OCI-LY7 (cell line): ENCODE measurements at regions not wholly inside any gene's neighbourhood (a gene's known extent, or its start where the extent isn't known, plus 50 kb on each side); places are given as distances from the start of the nearest gene placed in this dataset.
"Not testable (repeated sequence)": the region's sequence is repeated elsewhere in the genome, so short reads cannot be mapped to it uniquely, and the experiment has no call there.

Experiments used
- BruUV-seq: library from RNA; stranded (reverse); fragments of 400-500 nt; replicated peaks from 2 replicates; lab custom pipeline; 2021; lab: Mats Ljungman, UMichigan
- CTCF ChIA-PET: fragments of 300-600 bp; sonication (Branson Sonifier 250); formaldehyde crosslinking; loops from one replicate; lab custom pipeline; 2022; ENCODE audit warnings: antibody characterized with exemption; ENCODE audit not compliant: unreplicated experiment; lab: Charles Lee
- POLR2A ChIA-PET: fragments of 300-600 bp; sonication (Branson Sonifier 250); formaldehyde crosslinking; loops from one replicate; lab custom pipeline; 2022; ENCODE audit warnings: antibody characterized with exemption; lab: Charles Lee
- DNase-seq: peaks from one replicate; pipeline ENCODE4 v3.0.0-alpha.2; 2015; ENCODE audit warnings: low spot score
- H2AFZ ChIP-seq: fragments of 200-600 bp; sonication (generic), shearing (Covaris generic); 2 replicates; pipeline ENCODE4 v1.6.1; 2014; ENCODE audit warnings: mild to moderate bottlenecking, antibody characterized with exemption, low read length, moderate library complexity
- H3K27ac ChIP-seq: fragments of 200-600 bp; sonication (generic); 2 replicates; pipeline ENCODE4 v1.5.1; 2014; ENCODE audit warnings: mixed run types, low read depth, mild to moderate bottlenecking, moderate library complexity, low read length, inconsistent platforms; ENCODE audit not compliant: poor library complexity, severe bottlenecking
- H3K36me3 ChIP-seq: fragments of 200-600 bp; sonication (generic); 2 replicates; pipeline ENCODE4 v1.6.1; 2014; ENCODE audit warnings: mild to moderate bottlenecking, antibody characterized with exemption, low read length, moderate library complexity, mixed read lengths; ENCODE audit not compliant: insufficient read depth
- H3K4me1 ChIP-seq: fragments of 200-600 bp; sonication (generic); 2 replicates; pipeline ENCODE4 v1.5.1; 2014; ENCODE audit warnings: mild to moderate bottlenecking, low read length; ENCODE audit not compliant: insufficient read depth, poor library complexity, severe bottlenecking
- H3K4me2 ChIP-seq: fragments of 200-600 bp; sonication (generic); 2 replicates; pipeline ENCODE4 v1.6.1; 2014; ENCODE audit warnings: mild to moderate bottlenecking, low read length
- H3K4me3 ChIP-seq: fragments of 200-600 bp; sonication (generic); 2 replicates; pipeline ENCODE4 v1.5.1; 2014; ENCODE audit warnings: mild to moderate bottlenecking, low read depth, low read length; ENCODE audit not compliant: poor library complexity, severe bottlenecking
- H3K79me2 ChIP-seq: fragments of 200-600 bp; sonication (generic); 2 replicates; pipeline ENCODE4 v1.6.1; 2016; ENCODE audit warnings: low read depth, mild to moderate bottlenecking, low read length, moderate library complexity, mixed read lengths; ENCODE audit not compliant: insufficient read depth
- H3K9me2 ChIP-seq: fragments of 200-600 bp; sonication (generic); 2 replicates; pipeline ENCODE4 v1.6.1; 2016; ENCODE audit warnings: mild to moderate bottlenecking, low read length, mixed read lengths; ENCODE audit not compliant: insufficient read depth
- H3K9me3 ChIP-seq: fragments of 200-600 bp; sonication (generic); 2 replicates; pipeline ENCODE4 v1.6.1; 2014; ENCODE audit warnings: mild to moderate bottlenecking, mixed run types, low read length, mixed read lengths
- H4K20me1 ChIP-seq: fragments of 200-600 bp; sonication (generic); 2 replicates; pipeline ENCODE4 v1.6.1; 2014; ENCODE audit warnings: mild to moderate bottlenecking, antibody characterized with exemption, low read length, moderate library complexity, mixed read lengths; ENCODE audit not compliant: insufficient read depth
- CTCF ChIP-seq: fragments of 200-600 bp; sonication (generic); conservative IDR thresholded peaks from 2 replicates; pipeline ENCODE4 v1.5.1; 2014; ENCODE audit warnings: mild to moderate bottlenecking, antibody characterized with exemption, low read length, moderate library complexity, mixed read lengths
- EZH2phosphoT487 ChIP-seq: fragments of 200-600 bp; sonication (generic); IDR thresholded peaks from 2 replicates; pipeline ENCODE4 v1.6.1; 2018; ENCODE audit warnings: low read depth, borderline replicate concordance, mild to moderate bottlenecking, mixed run types, antibody characterized with exemption, low read length, moderate library complexity, mixed read lengths
- intact Hi-C: fragments of 100-400 bp; cut with micrococcal nuclease; formaldehyde crosslinking; loops from one replicate; pipeline ENCODE4 v1.10.0; 2022; ENCODE audit not compliant: unreplicated experiment

- Histone ChIP-seq H4K20me1 (no peaks in the 10 kb centered on the region), H3K9me2 (no peaks in the 10 kb centered on the region), H3K36me3 (no peaks in the 10 kb centered on the region), H3K9me3 (no peaks in the 10 kb centered on the region), H3K27ac (no peak overlapping the region), H3K4me1 (no peaks in the 10 kb centered on the region), H3K4me2 (no peak overlapping the region), H3K79me2 (no peaks in the 10 kb centered on the region), H3K4me3 (no peak overlapping the region), H2AFZ (no peak overlapping the region)
- TF ChIP-seq EZH2phosphoT487: no peak
- no peak for TF ChIP-seq CTCF
- DNase-seq: no peak
- ChIA-PET CTCF (no interaction called here), POLR2A (interaction anchor here (0.9 kb wide), 1 partner anchor 43 kb away, joined by 5 read pairs; no protein-coding TSS in a partner anchor)
- BruUV-seq: no TSS peak
- intact Hi-C loops: no loop called here
These were observed 407.5 kb downstream of the SPRY2 start for GRCh38 chr13:79933389-79933788.

- intact Hi-C loops: no loop called here
- no peaks in the 10 kb centered on the region for H4K20me1 ChIP-seq
- ChIA-PET CTCF (no interaction called here), POLR2A (interaction anchor here (0.9 kb wide), 1 partner anchor 44 kb away, joined by 5 read pairs; no protein-coding TSS in a partner anchor)
- H3K36me3 ChIP-seq: no peaks in the 10 kb centered on the region
- H3K4me1 ChIP-seq: no peaks in the 10 kb centered on the region
- no peaks in the 10 kb centered on the region for H3K9me3 ChIP-seq
- no peak for DNase-seq
- no peak overlapping the region for H3K4me3 ChIP-seq
- TF ChIP-seq CTCF (no peak), EZH2phosphoT487 (no peak)
- no peaks in the 10 kb centered on the region for H3K79me2 ChIP-seq
- H3K9me2 ChIP-seq: no peaks in the 10 kb centered on the region
- no peak overlapping the region for H3K4me2 ChIP-seq
- no peak overlapping the region for H3K27ac ChIP-seq
- H2AFZ ChIP-seq: no peak overlapping the region
- BruUV-seq: no TSS peak
These were observed 408.4 kb downstream of the SPRY2 start for GRCh38 chr13:79932556-79932955.

- CTCF ChIA-PET: not testable (repeated sequence)
- POLR2A ChIA-PET: interaction anchor here (0.6 kb wide), 1 partner anchor 417 kb away, joined by 4 read pairs; the partner anchor contains the start of gene SPRY2
These were observed 416.9 kb downstream of the SPRY2 start for GRCh38 chr13:79923973-79924556.

More at GRCh38 chr13:79923973-79924556, 416.9 kb downstream of the SPRY2 start:
- H3K27ac ChIP-seq, DNase-seq, H3K9me2 ChIP-seq, H4K20me1 ChIP-seq, H3K4me3 ChIP-seq, H3K4me1 ChIP-seq, H2AFZ ChIP-seq, H3K36me3 ChIP-seq, intact Hi-C loops, H3K9me3 ChIP-seq, H3K79me2 ChIP-seq, H3K4me2 ChIP-seq, BruUV-seq: not testable (repeated sequence)
